Mesenchymal stem cell (in vitro differentiated cells and primary cell): ENCODE measurements at regions not wholly inside any gene's neighbourhood (a gene's known extent, or its start where the extent isn't known, plus 50 kb on each side); places are given as distances from the start of the nearest gene placed in this dataset.

Source experiments
- DNase-seq: peaks from one replicate; pipeline ENCODE4 v3.0.0-alpha.2; 2013
- H2AFZ ChIP-seq: one replicate; pipeline ENCODE4 v1.6.1; 2013; ENCODE audit warnings: low read depth, mild to moderate bottlenecking, control low read depth, inconsistent platforms, low read length, moderate library complexity
- H2AK5ac ChIP-seq: 2 replicates; pipeline ENCODE4 v1.6.1; 2013; ENCODE audit warnings: low read length, moderate library complexity, mild to moderate bottlenecking, inconsistent platforms; ENCODE audit not compliant: severe bottlenecking
- H2BK120ac ChIP-seq: one replicate; pipeline ENCODE4 v1.6.1; 2013; ENCODE audit warnings: low read depth, mild to moderate bottlenecking, inconsistent platforms, low read length, moderate library complexity
- H2BK12ac ChIP-seq, 2 experiments: one replicate each; pipeline ENCODE4 v1.6.1; 2013; ENCODE audit warnings: inconsistent platforms in 2 of 2, low read length in 2 of 2, mild to moderate bottlenecking in 2 of 2, moderate library complexity in 2 of 2, control low read depth in 1 of 2
- H2BK15ac ChIP-seq: one replicate; pipeline ENCODE4 v1.6.1; 2013; ENCODE audit warnings: mild to moderate bottlenecking, low read depth, inconsistent platforms; ENCODE audit not compliant: poor library complexity, severe bottlenecking
- H2BK5ac ChIP-seq: 2 replicates; pipeline ENCODE4 v1.6.1; 2013; ENCODE audit warnings: low read depth, mild to moderate bottlenecking, low read length, control low read depth, inconsistent platforms; ENCODE audit not compliant: poor library complexity, severe bottlenecking
- H3K14ac ChIP-seq, 2 experiments: one replicate each; pipeline ENCODE4 v1.6.1; 2013; ENCODE audit warnings: inconsistent platforms in 2 of 2, low read length in 2 of 2, control low read depth in 1 of 2, mild to moderate bottlenecking in 1 of 2, moderate library complexity in 1 of 2
- H3K18ac ChIP-seq, 2 experiments: one replicate each; pipeline ENCODE4 v1.6.1; 2013; ENCODE audit warnings: inconsistent platforms in 2 of 2, low read length in 2 of 2, control low read depth in 1 of 2, low read depth in 1 of 2, mild to moderate bottlenecking in 1 of 2
- H3K23ac ChIP-seq, 2 experiments: one replicate each; pipeline ENCODE4 v1.6.1; 2013; ENCODE audit warnings: inconsistent platforms in 2 of 2, low read length in 2 of 2, mild to moderate bottlenecking in 2 of 2, moderate library complexity in 2 of 2, control low read depth in 1 of 2
- H3K27ac ChIP-seq: 2 replicates; pipeline ENCODE4 v1.5.1; 2013; ENCODE audit warnings: mild to moderate bottlenecking, moderate library complexity, low read length, control low read depth, inconsistent platforms; ENCODE audit not compliant: poor library complexity, severe bottlenecking
- H3K27me3 ChIP-seq, 2 experiments: 2 replicates each; pipeline versions ENCODE4 v1.6.1 to v1.7.0; 2013; ENCODE audit warnings: low read length in 2 of 2, mild to moderate bottlenecking in 2 of 2, moderate library complexity in 2 of 2, control low read depth in 1 of 2, inconsistent platforms in 1 of 2; ENCODE audit not compliant: control insufficient read depth in 1 of 2, insufficient read depth in 1 of 2
- H3K36me3 ChIP-seq, 2 experiments: 2 replicates each; pipeline versions ENCODE4 v1.6.1 to v1.7.0; 2013; ENCODE audit warnings: low read length in 2 of 2, control low read depth in 1 of 2, inconsistent platforms in 1 of 2, low read depth in 1 of 2, mild to moderate bottlenecking in 1 of 2; ENCODE audit not compliant: insufficient read depth in 2 of 2, control insufficient read depth in 1 of 2
- H3K4ac ChIP-seq, 2 experiments: one replicate each; pipeline ENCODE4 v1.6.1; 2013; ENCODE audit warnings: inconsistent platforms in 2 of 2, low read length in 2 of 2, mild to moderate bottlenecking in 2 of 2, moderate library complexity in 2 of 2, control low read depth in 1 of 2, low read depth in 1 of 2
- H3K4me1 ChIP-seq: 2 replicates; pipeline ENCODE4 v1.6.1; 2013; ENCODE audit warnings: low read depth, low read length, control low read depth; ENCODE audit not compliant: control insufficient read depth, insufficient read depth
- H3K4me2 ChIP-seq: 2 replicates; pipeline ENCODE4 v1.6.1; 2013; ENCODE audit warnings: low read length, mild to moderate bottlenecking, inconsistent platforms; ENCODE audit not compliant: poor library complexity, severe bottlenecking
- H3K4me3 ChIP-seq, 2 experiments: 2 replicates each; pipeline versions ENCODE4 v1.5.1 to v1.7.0; 2013; ENCODE audit warnings: low read length in 2 of 2, mild to moderate bottlenecking in 2 of 2, control low read depth in 1 of 2, low read depth in 1 of 2; ENCODE audit not compliant: insufficient read depth in 1 of 2
- H3K79me1 ChIP-seq: replicated peaks from 2 replicates; pipeline ENCODE4 v1.6.1; 2013; ENCODE audit warnings: mild to moderate bottlenecking, control low read depth, low read length, inconsistent platforms; ENCODE audit not compliant: poor library complexity, severe bottlenecking
- H3K9ac ChIP-seq: 2 replicates; pipeline ENCODE4 v1.7.0; 2013; ENCODE audit warnings: mild to moderate bottlenecking, low read length, moderate library complexity
- H3K9me3 ChIP-seq: 2 replicates; pipeline ENCODE4 v1.7.0; 2013; ENCODE audit warnings: mild to moderate bottlenecking, low read length; ENCODE audit not compliant: control insufficient read depth
- H4K8ac ChIP-seq: one replicate; pipeline ENCODE4 v1.6.1; 2013; ENCODE audit warnings: inconsistent platforms, mild to moderate bottlenecking, low read length, moderate library complexity
- H4K91ac ChIP-seq: one replicate; pipeline ENCODE4 v1.6.1; 2013; ENCODE audit warnings: mild to moderate bottlenecking, low read length, inconsistent platforms
- WGBS: methylation state at CpG from one replicate; pipeline ENCODE4 v1.1.7; 2013; ENCODE audit warnings: mixed read lengths; 5-methylcytosine and 5-hydroxymethylcytosine counted together

- Histone ChIP-seq H4K91ac (no peak overlapping the region), H2BK120ac (no peak overlapping the region), H3K27ac (no peak overlapping the region), H3K4me2 (no peak overlapping the region), H3K9me3 (no peaks in the 10 kb centered on the region), H3K18ac (no peak overlapping the region), H3K4me3 (no peak overlapping the region), H2BK12ac (no peak overlapping the region), H2AFZ (no peak overlapping the region), H2AK5ac (no peak overlapping the region), H3K36me3 (no peaks in the 10 kb centered on the region), H3K79me1 (peaks cover 6% of the 10 kb centered on the region), H3K4ac (no peak overlapping the region), H3K14ac (no peak overlapping the region), H2BK15ac (no peak overlapping the region), H3K23ac (no peak overlapping the region), H3K9ac (no peak overlapping the region), H3K4me1 (no peaks in the 10 kb centered on the region), H4K8ac (no peak overlapping the region), H2BK5ac (no peak overlapping the region), H3K27me3 (no peaks in the 10 kb centered on the region)
- WGBS, result no CpG with 5 or more reads among the region's 3 CpGs
- peak; percentile 33 for DNase-seq
Measured at GRCh38 chr12:24539646-24540045, 409.3 kb downstream of the BCAT1 start.

DNA sequence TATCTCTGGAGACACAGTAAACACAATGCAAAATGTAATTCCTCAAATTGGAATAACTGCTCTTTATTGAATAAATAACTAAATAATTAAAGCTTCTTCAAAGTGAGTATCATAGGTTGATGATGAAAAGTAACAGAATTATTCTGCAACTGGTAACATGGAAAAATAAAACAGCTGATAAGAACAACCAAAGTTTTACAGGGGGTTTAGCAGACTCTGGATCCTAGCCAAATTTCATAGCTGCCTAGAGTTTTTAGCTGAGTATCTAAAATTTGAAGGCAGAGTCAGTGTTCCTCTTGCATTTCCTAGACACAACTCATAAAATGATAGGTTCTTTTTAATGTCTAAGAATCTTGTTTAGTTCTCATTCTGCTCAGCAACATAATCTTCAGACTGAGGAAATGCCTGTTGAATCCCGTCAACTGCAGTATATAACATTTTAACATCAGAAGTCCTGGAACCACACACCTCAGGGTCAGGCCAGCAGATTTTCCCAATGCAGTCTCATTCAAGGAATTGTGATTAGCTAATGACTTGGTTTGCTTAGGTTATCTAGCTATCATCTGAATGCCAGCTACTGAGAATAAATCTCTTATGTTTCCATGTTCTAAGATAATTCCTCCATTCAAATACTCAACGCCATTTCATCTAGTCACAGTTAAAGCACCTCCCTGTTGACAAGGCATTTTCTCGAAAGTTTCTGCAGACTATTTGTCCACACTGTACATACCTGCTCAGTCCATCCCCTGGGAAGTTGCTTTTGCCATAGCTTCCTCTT lies 411.6 kb downstream of the BCAT1 start:
- Histone ChIP-seq H2AFZ (no peak overlapping the region), H3K9me3 (no peaks in the 10 kb centered on the region), H3K36me3 (no peaks in the 10 kb centered on the region), H3K4me3 (no peak overlapping the region), H2BK15ac (no peak overlapping the region), H3K18ac (peak overlapping the region; percentile 44 to 89), H3K4me1 (no peaks in the 10 kb centered on the region), H3K27ac (no peak overlapping the region), H3K4me2 (no peak overlapping the region), H2BK5ac (no peak overlapping the region), H3K79me1 (peaks cover 7% of the 10 kb centered on the region), H4K91ac (no peak overlapping the region), H3K9ac (no peak overlapping the region), H3K14ac (no peak overlapping the region), H2AK5ac (no peak overlapping the region), H3K27me3 (no peaks in the 10 kb centered on the region), H3K23ac (no peak overlapping the region), H4K8ac (no peak overlapping the region), H2BK120ac (peak overlapping the region; percentile 34), H2BK12ac (peak overlapping the region; percentile 64 to 74), H3K4ac (peak overlapping the region in 1 of 2 experiments; percentile 68)
- 53% methylated on average over 3 of the region's 3 CpGs for WGBS
- DNase-seq, result peak; percentile 56

- no peak overlapping the region for H2BK5ac ChIP-seq
- H3K9me3 ChIP-seq, result no peaks in the 10 kb centered on the region
- H3K4me2 ChIP-seq, result no peak overlapping the region
- no peak for DNase-seq
- no peak overlapping the region for H2AK5ac ChIP-seq
- no peaks in the 10 kb centered on the region for H3K36me3 ChIP-seq
- no peak overlapping the region for H3K14ac ChIP-seq
- H3K4me1 ChIP-seq, result no peaks in the 10 kb centered on the region
- 88% methylated on average over 6 of the region's 6 CpGs for WGBS
- H2AFZ ChIP-seq, result no peak overlapping the region
- peak overlapping the region in 1 of 2 experiments; percentile 21 for H3K18ac ChIP-seq
- H2BK120ac ChIP-seq, result no peak overlapping the region
- H3K9ac ChIP-seq, result peak overlapping the region; percentile 10
- no peak overlapping the region for H4K91ac ChIP-seq
- peak overlapping the region in 1 of 2 experiments; percentile 44 for H3K4ac ChIP-seq
- no peak overlapping the region for H3K27ac ChIP-seq
- no peaks in the 10 kb centered on the region for H3K27me3 ChIP-seq
- no peak overlapping the region for H3K4me3 ChIP-seq
- H2BK12ac ChIP-seq, result no peak overlapping the region
- no peak overlapping the region for H4K8ac ChIP-seq
- H3K23ac ChIP-seq, result no peak overlapping the region
- H2BK15ac ChIP-seq, result no peak overlapping the region
- H3K79me1 ChIP-seq, result peaks cover 7% of the 10 kb centered on the region
Measured at GRCh38 chr12:24535334-24536069, 413.4 kb downstream of the BCAT1 start.

DNA sequence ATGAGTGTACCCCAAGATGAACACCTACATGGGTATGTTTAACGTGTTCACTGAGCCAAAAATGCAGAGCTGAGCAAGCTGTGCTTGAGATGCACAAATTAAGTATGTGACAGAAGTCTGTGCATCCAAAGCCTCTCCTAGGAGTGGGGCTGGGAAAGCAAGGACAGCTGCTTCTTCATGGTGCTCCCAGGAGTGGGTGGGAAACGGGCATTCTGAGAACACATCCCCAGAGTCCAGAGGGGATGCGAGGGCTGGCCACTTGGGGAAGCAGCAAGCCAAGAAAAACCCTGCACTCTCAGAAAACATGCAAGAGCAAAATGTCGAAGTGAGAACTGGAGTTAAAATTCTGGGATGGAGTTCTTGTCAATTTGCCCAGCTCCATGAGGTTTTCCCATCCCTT lies 414.3 kb downstream of the BCAT1 start:
- Histone ChIP-seq H3K4me3 (no peak overlapping the region), H2AK5ac (no peak overlapping the region), H3K9me3 (no peaks in the 10 kb centered on the region), H2BK120ac (no peak overlapping the region), H3K23ac (no peak overlapping the region), H3K27me3 (no peaks in the 10 kb centered on the region), H3K4me1 (no peaks in the 10 kb centered on the region), H4K91ac (peak overlapping the region; percentile 59), H3K36me3 (no peaks in the 10 kb centered on the region), H3K18ac (peak overlapping the region in 1 of 2 experiments; percentile 71), H2BK15ac (no peak overlapping the region), H2BK12ac (peak overlapping the region in 1 of 2 experiments; percentile 67), H2AFZ (no peak overlapping the region), H4K8ac (no peak overlapping the region), H3K4me2 (no peak overlapping the region), H3K4ac (no peak overlapping the region), H3K27ac (no peak overlapping the region), H3K14ac (no peak overlapping the region), H3K79me1 (peaks cover 7% of the 10 kb centered on the region), H2BK5ac (no peak overlapping the region), H3K9ac (no peak overlapping the region)
- 92% methylated on average over 4 of the region's 4 CpGs for WGBS
- no peak for DNase-seq
